Psoas muscle (tissue), 7 donors: ENCODE measurements at regions not wholly inside any gene's neighbourhood (a gene's known extent, or its start where the extent isn't known, plus 50 kb on each side); places are given as distances from the start of the nearest gene placed in this dataset.

Experiments used
- ATAC-seq, 4 donors: fragments of 200-7000 bp; cut with Tn5 transposase; one replicate each; pipeline ENCODE4 v1.9.1; 2020; ENCODE audit warnings: moderate library complexity in 3 of 4, mild to moderate bottlenecking in 2 of 4
- DNase-seq, 2 donors: peaks; one replicate each; pipeline ENCODE4 v3.0.0-alpha.2; 2020
- H3K27ac ChIP-seq: fragments of 200-600 bp; one replicate; pipeline ENCODE4 v1.8.0; 2022
- H3K27me3 ChIP-seq, 3 donors: fragments of 200-600 bp in 1 of 3; one replicate each; pipeline versions ENCODE4 v1.6.1 to v1.8.0; 2013 to 2022; ENCODE audit warnings: low read length in 2 of 3, mild to moderate bottlenecking in 2 of 3, moderate library complexity in 1 of 3; ENCODE audit not compliant: insufficient read depth in 3 of 3
- H3K36me3 ChIP-seq, 2 donors: fragments of 200-600 bp in 1 of 2; one replicate each; pipeline versions ENCODE4 v1.6.1 to v1.8.0; 2013 to 2022; ENCODE audit warnings: low read depth in 1 of 2, mild to moderate bottlenecking in 1 of 2, moderate library complexity in 1 of 2; ENCODE audit not compliant: insufficient read depth in 1 of 2
- H3K4me1 ChIP-seq: fragments of 200-600 bp; one replicate; pipeline ENCODE4 v1.8.0; 2022
- H3K4me3 ChIP-seq: fragments of 200-600 bp; one replicate; pipeline ENCODE4 v1.8.0; 2022; ENCODE audit warnings: mild to moderate bottlenecking
- H3K9me3 ChIP-seq: fragments of 200-600 bp; one replicate; pipeline ENCODE4 v1.8.0; 2022
- WGBS, 3 donors: extraction: QIAGEN DNeasy Blood & Tissue Kit; methylation state at CpG; one replicate each; pipeline versions ENCODE4 v1.1.6 to v1.1.7; 2013; 5-methylcytosine and 5-hydroxymethylcytosine counted together
- intact Hi-C, 2 donors: fragments of 100-400 bp; cut with DNase I; formaldehyde crosslinking; loops; one replicate each; pipeline versions ENCODE4 v1.11.0 to v1.14.2; 2022
- TF ChIP-seq, protein P1 (sequence below): fragments of 200-600 bp; IDR thresholded peaks from one replicate; pipeline ENCODE4 v1.8.0; 2022; ENCODE audit warnings: antibody characterized with exemption
- donor health status: healthy with polysubstance abuse.
- donor health status: DM: no; HTN: no; CAD: no; lungs with moderate emphysema.
- donor health status: Bipolar disorder and iron deficiency.
- donor health status: healthy.
- donor health status: DM: yes; HTN: yes; CAD: no.
- donor health status: DM: no; HTN: no; CAD: no.
- donor health status: DM: yes; HTN: yes; CAD: no.

GRCh38 chrX:40192196-40192595 is 94.4 kb upstream of the BCOR start:
- no peaks in the 10 kb centered on the region for H3K4me1 ChIP-seq
- H3K27me3 ChIP-seq: peaks cover 0 to 17% (median 0%) of the 10 kb centered on the region in 3 donors
- intact Hi-C loops: no loop called here
- no peak for DNase-seq
- ATAC-seq: no peak
- H3K36me3 ChIP-seq: no peaks in the 10 kb centered on the region
- H3K9me3 ChIP-seq: no peaks in the 10 kb centered on the region
- H3K27ac ChIP-seq: no peak overlapping the region
- 80 to 94% (median 82%) methylated on average over 1 of the region's 1 CpG for WGBS, 3 donors
- TF ChIP-seq, protein P1, sequence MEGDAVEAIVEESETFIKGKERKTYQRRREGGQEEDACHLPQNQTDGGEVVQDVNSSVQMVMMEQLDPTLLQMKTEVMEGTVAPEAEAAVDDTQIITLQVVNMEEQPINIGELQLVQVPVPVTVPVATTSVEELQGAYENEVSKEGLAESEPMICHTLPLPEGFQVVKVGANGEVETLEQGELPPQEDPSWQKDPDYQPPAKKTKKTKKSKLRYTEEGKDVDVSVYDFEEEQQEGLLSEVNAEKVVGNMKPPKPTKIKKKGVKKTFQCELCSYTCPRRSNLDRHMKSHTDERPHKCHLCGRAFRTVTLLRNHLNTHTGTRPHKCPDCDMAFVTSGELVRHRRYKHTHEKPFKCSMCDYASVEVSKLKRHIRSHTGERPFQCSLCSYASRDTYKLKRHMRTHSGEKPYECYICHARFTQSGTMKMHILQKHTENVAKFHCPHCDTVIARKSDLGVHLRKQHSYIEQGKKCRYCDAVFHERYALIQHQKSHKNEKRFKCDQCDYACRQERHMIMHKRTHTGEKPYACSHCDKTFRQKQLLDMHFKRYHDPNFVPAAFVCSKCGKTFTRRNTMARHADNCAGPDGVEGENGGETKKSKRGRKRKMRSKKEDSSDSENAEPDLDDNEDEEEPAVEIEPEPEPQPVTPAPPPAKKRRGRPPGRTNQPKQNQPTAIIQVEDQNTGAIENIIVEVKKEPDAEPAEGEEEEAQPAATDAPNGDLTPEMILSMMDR: no peak
- H3K4me3 ChIP-seq: no peak overlapping the region

- Histone ChIP-seq H3K36me3 (no peaks in the 10 kb centered on the region), H3K27me3 (peaks cover 0 to 10% (median 0%) of the 10 kb centered on the region in 3 donors), H3K4me3 (no peak overlapping the region), H3K9me3 (peaks cover 12% of the 10 kb centered on the region), H3K27ac (no peak overlapping the region), H3K4me1 (no peaks in the 10 kb centered on the region)
- DNase-seq (no peak), ATAC-seq (no peak)
- intact Hi-C loops: no loop called here
- TF ChIP-seq, protein P1: no peak
- WGBS, 3 donors: 62 to 68% (median 65%) methylated on average over 4 of the region's 4 CpGs
Observed at GRCh38 chrX:40189637-40190036, 91.9 kb upstream of the BCOR start.

GRCh38 chrX:40188573-40189417 is 91.0 kb upstream of the BCOR start:
- no peak overlapping the region for H3K27ac ChIP-seq
- TF ChIP-seq, protein P1: no peak
- H3K4me1 ChIP-seq: no peaks in the 10 kb centered on the region
- DNase-seq (no peak), ATAC-seq (no peak)
- intact Hi-C loops: no loop called here
- H3K27me3 ChIP-seq: peaks cover 0 to 10% (median 0%) of the 10 kb centered on the region in 3 donors
- peaks cover 14% of the 10 kb centered on the region for H3K9me3 ChIP-seq
- no peak overlapping the region for H3K4me3 ChIP-seq
- 67 to 69% (median 69%) methylated on average over 18 of the region's 18 CpGs for WGBS, 3 donors
- H3K36me3 ChIP-seq: no peaks in the 10 kb centered on the region

DNA sequence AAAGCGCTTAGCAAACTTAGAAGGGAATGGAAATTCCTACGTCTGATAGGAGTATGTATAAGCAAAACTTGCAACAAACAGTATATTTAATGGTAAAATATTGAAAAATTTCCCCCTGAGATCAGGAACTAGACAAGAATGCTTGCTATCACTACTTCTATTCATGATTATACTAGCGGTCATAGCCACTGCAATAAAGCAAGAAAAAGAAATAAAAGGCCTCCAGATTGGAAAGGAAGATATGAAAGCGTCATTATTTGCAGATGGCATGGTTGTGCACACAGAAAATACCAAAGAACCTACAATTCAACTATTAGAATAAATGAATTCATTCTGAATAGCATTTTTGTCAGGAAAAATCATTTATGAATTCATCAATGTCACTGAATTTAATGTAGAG is 87.2 kb upstream of the BCOR start:
- ATAC-seq (no peak), DNase-seq (no peak)
- intact Hi-C loops: loop anchor here in 1 of 2 donors (5.0 kb wide), 1 partner anchor 82 kb away; no protein-coding TSS in a partner anchor
- H3K4me3 ChIP-seq: no peak overlapping the region
- no peaks in the 10 kb centered on the region for H3K36me3 ChIP-seq
- TF ChIP-seq, protein P1: no peak
- no peaks in the 10 kb centered on the region for H3K4me1 ChIP-seq
- peaks cover 0 to 9% (median 0%) of the 10 kb centered on the region in 3 donors for H3K27me3 ChIP-seq
- peaks cover 14% of the 10 kb centered on the region for H3K9me3 ChIP-seq
- no peak overlapping the region for H3K27ac ChIP-seq
- 89 to 97% (median 94%) methylated on average over 4 of the region's 4 CpGs for WGBS, 3 donors
